HG03469 (cell line): ENCODE measurements at regions not wholly inside any gene's neighbourhood (a gene's known extent, or its start where the extent isn't known, plus 50 kb on each side); places are given as distances from the start of the nearest gene placed in this dataset.

Source experiments
- ATAC-seq: cut with Tn5 transposase; IDR thresholded peaks from one replicate; pipeline ENCODE4 v1.9.1; 2021; ENCODE audit warnings: mild to moderate bottlenecking, moderate library complexity, moderate number of reproducible peaks; ENCODE audit not compliant: unreplicated experiment

GRCh38 chr13:30844548-30845296 lies 61.3 kb upstream of the MEDAG start:
- ATAC-seq, result no peak

GRCh38 chr13:30845297-30846214 lies 60.5 kb upstream of the MEDAG start:
- no peak for ATAC-seq

GRCh38 chr13:30846311-30846710 lies 59.8 kb upstream of the MEDAG start:
- no peak for ATAC-seq

- ATAC-seq, result no peak
Measured at GRCh38 chr13:30846866-30847265, 59.2 kb upstream of the MEDAG start.

GRCh38 chr13:30847650-30848307 lies 58.3 kb upstream of the MEDAG start:
- no peak for ATAC-seq

- ATAC-seq, result no peak
Measured at GRCh38 chr13:30848332-30849027, 57.6 kb upstream of the MEDAG start.

- no peak for ATAC-seq
Measured at GRCh38 chr13:30849611-30850010, 56.5 kb upstream of the MEDAG start.

- ATAC-seq, result no peak
Measured at GRCh38 chr13:30850204-30850866, 55.7 kb upstream of the MEDAG start.

GRCh38 chr13:30850867-30851211 lies 55.2 kb upstream of the MEDAG start:
- ATAC-seq, result no peak

GRCh38 chr13:30851697-30852096 lies 54.4 kb upstream of the MEDAG start:
- ATAC-seq, result peak; percentile 59

- no peak for ATAC-seq
Measured at GRCh38 chr13:30855569-30855968, 50.5 kb upstream of the MEDAG start.

- ATAC-seq, result no peak
Measured at GRCh38 chr13:30856005-30856790, 49.9 kb upstream of the MEDAG start.
